ENCODE measurements at regions not wholly inside any gene's neighbourhood (a gene's known extent, or its start where the extent isn't known, plus 50 kb on each side); places are given as distances from the start of the nearest gene placed in this dataset.
"Not testable (repeated sequence)": the region's sequence is repeated elsewhere in the genome, so short reads cannot be mapped to it uniquely, and the experiment has no call there.

GRCh38 chr9:117927354-117927753 is 223.2 kb downstream of the TLR4 start:
- no peak overlapping the region for H3K4me3 ChIP-seq (ENCODE audit: low read depth, low read length)
- no peak for DNase-seq (ENCODE audit: low read depth)
- peak; percentile 30 for TF ChIP-seq CTCF (IDR thresholded peaks at IDR 0.05; ENCODE audit: low read depth, low read length, missing control alignments)

- no peak overlapping the region for H3K4me3 ChIP-seq (ENCODE audit: low read depth, low read length)
- DNase-seq (ENCODE audit: low read depth): no peak
- TF ChIP-seq CTCF (IDR thresholded peaks at IDR 0.05; ENCODE audit: low read depth, low read length, missing control alignments): no peak
These were observed 225.7 kb downstream of the TLR4 start for GRCh38 chr9:117929868-117930267.

GRCh38 chr9:117932585-117932984 is 228.4 kb downstream of the TLR4 start:
- TF ChIP-seq CTCF (IDR thresholded peaks at IDR 0.05; ENCODE audit: low read depth, low read length, missing control alignments): no peak
- no peak for DNase-seq (ENCODE audit: low read depth)
- H3K4me3 ChIP-seq (ENCODE audit: low read depth, low read length): no peak overlapping the region

GRCh38 chr9:117936185-117937130 is 232.3 kb downstream of the TLR4 start:
- TF ChIP-seq CTCF (IDR thresholded peaks at IDR 0.05; ENCODE audit: low read depth, low read length, missing control alignments): no peak
- DNase-seq (ENCODE audit: low read depth): peak; percentile 4
- H3K4me3 ChIP-seq (ENCODE audit: low read depth, low read length): no peak overlapping the region

GRCh38 chr9:117938086-117938485 is 233.9 kb downstream of the TLR4 start:
- no peak for TF ChIP-seq CTCF (IDR thresholded peaks at IDR 0.05; ENCODE audit: low read depth, low read length, missing control alignments)
- DNase-seq (ENCODE audit: low read depth): no peak
- no peak overlapping the region for H3K4me3 ChIP-seq (ENCODE audit: low read depth, low read length)

GRCh38 chr9:117938896-117939295 is 234.7 kb downstream of the TLR4 start:
- DNase-seq (ENCODE audit: low read depth): no peak
- no peak overlapping the region for H3K4me3 ChIP-seq (ENCODE audit: low read depth, low read length)
- TF ChIP-seq CTCF (IDR thresholded peaks at IDR 0.05; ENCODE audit: low read depth, low read length, missing control alignments): no peak

- not testable (repeated sequence) for DNase-seq (ENCODE audit: low read depth); H3K4me3 ChIP-seq (ENCODE audit: low read depth, low read length)
These were observed 240.5 kb downstream of the TLR4 start for GRCh38 chr9:117944750-117945149.
